ENCODE measurements at regions not wholly inside any gene's neighbourhood (a gene's known extent, or its start where the extent isn't known, plus 50 kb on each side); places are given as distances from the start of the nearest gene placed in this dataset.

- no peak for TF ChIP-seq PATZ1 (CRISPR knock-in tag; IDR thresholded peaks at IDR 0.05; ENCODE audit: borderline replicate concordance)
- TF ChIP-seq ZFP3 (CRISPR knock-in tag; IDR thresholded peaks at IDR 0.05), result no peak
- no peak for TF ChIP-seq TSHZ2 (CRISPR knock-in tag; IDR thresholded peaks at IDR 0.05)
- no peak for TF ChIP-seq BACH2 (CRISPR knock-in tag; IDR thresholded peaks at IDR 0.05; ENCODE audit: borderline replicate concordance)
- no peak for TF ChIP-seq TOX (CRISPR knock-in tag; IDR thresholded peaks at IDR 0.05; ENCODE audit: borderline replicate concordance)
- TF ChIP-seq POU6F1 (CRISPR knock-in tag; IDR thresholded peaks at IDR 0.05; ENCODE audit: borderline replicate concordance, low read depth), result no peak
- TF ChIP-seq ZFP30 (CRISPR knock-in tag; IDR thresholded peaks at IDR 0.05), result no peak
- TF ChIP-seq ZNF565 (CRISPR knock-in tag; conservative IDR thresholded peaks at IDR 0.05; ENCODE audit: low read depth), result no peak
- TF ChIP-seq TCF4 (CRISPR knock-in tag; IDR thresholded peaks at IDR 0.05; ENCODE audit: borderline replicate concordance), result no peak
Measured at GRCh38 chr7:41183741-41184140, 519.1 kb downstream of the INHBA start.

All from SK-N-SH treated with all-trans-retinoic acid at 6 μM for 48 hours (cell line).